ENCODE measurements at regions not wholly inside any gene's neighbourhood (a gene's known extent, or its start where the extent isn't known, plus 50 kb on each side); places are given as distances from the start of the nearest gene placed in this dataset.

GRCh38 chr2:129050101-129050500, 731.4 kb upstream of the HS6ST1 start:
- ATAC-seq (no peak), DNase-seq (no peak)
- H3K9me3 ChIP-seq, result no peaks in the 10 kb centered on the region
- H3K4me3 ChIP-seq, result no peak overlapping the region
- no peak overlapping the region for H3K27ac ChIP-seq
- no peak for TF ChIP-seq CTCF (IDR thresholded peaks at IDR 0.05)
- intact Hi-C loops (cut with DNase I), result no loop called here
- H3K27me3 ChIP-seq, result no peaks in the 10 kb centered on the region
- no peaks in the 10 kb centered on the region for H3K36me3 ChIP-seq
- no peaks in the 10 kb centered on the region for H3K4me1 ChIP-seq

- intact Hi-C loops (cut with DNase I), result no loop called here
- no peaks in the 10 kb centered on the region for H3K36me3 ChIP-seq
These were observed 736.6 kb upstream of the HS6ST1 start for GRCh38 chr2:129055242-129055641.

GRCh38 chr2:129055824-129056223, 737.2 kb upstream of the HS6ST1 start:
- no peaks in the 10 kb centered on the region for H3K27me3 ChIP-seq
- DNase-seq, result no peak
- H3K9me3 ChIP-seq, result no peaks in the 10 kb centered on the region
- no peaks in the 10 kb centered on the region for H3K36me3 ChIP-seq
- H3K4me1 ChIP-seq, result no peaks in the 10 kb centered on the region
- no peak for ATAC-seq
- TF ChIP-seq CTCF (IDR thresholded peaks at IDR 0.05), result no peak
- H3K27ac ChIP-seq, result no peak overlapping the region
- no peak overlapping the region for H3K4me3 ChIP-seq
- intact Hi-C loops (cut with DNase I), result no loop called here

More at GRCh38 chr2:129055242-129055641, 736.6 kb upstream of the HS6ST1 start:
- H3K4me3 ChIP-seq, result no peak overlapping the region
- H3K27ac ChIP-seq, result no peak overlapping the region
- TF ChIP-seq CTCF (IDR thresholded peaks at IDR 0.05), result no peak
- no peak for DNase-seq
- ATAC-seq, result no peak
- H3K27me3 ChIP-seq, result no peaks in the 10 kb centered on the region
- no peaks in the 10 kb centered on the region for H3K9me3 ChIP-seq
- H3K4me1 ChIP-seq, result no peaks in the 10 kb centered on the region

GRCh38 chr2:129056309-129056958, 737.8 kb upstream of the HS6ST1 start:
- TF ChIP-seq CTCF (IDR thresholded peaks at IDR 0.05), result no peak

GRCh38 chr2:129056959-129057317, 738.3 kb upstream of the HS6ST1 start:
- Histone ChIP-seq H3K4me3 (no peak overlapping the region), H3K4me1 (no peaks in the 10 kb centered on the region), H3K36me3 (no peaks in the 10 kb centered on the region), H3K27me3 (no peaks in the 10 kb centered on the region), H3K9me3 (no peaks in the 10 kb centered on the region), H3K27ac (no peak overlapping the region)
- TF ChIP-seq CTCF (IDR thresholded peaks at IDR 0.05), result no peak
- no peak for DNase-seq
- no peak for ATAC-seq
- intact Hi-C loops (cut with DNase I), result no loop called here

More at GRCh38 chr2:129056309-129056958, 737.8 kb upstream of the HS6ST1 start:
- Histone ChIP-seq H3K4me1 (no peaks in the 10 kb centered on the region), H3K4me3 (no peak overlapping the region), H3K27me3 (no peaks in the 10 kb centered on the region), H3K27ac (no peak overlapping the region), H3K9me3 (no peaks in the 10 kb centered on the region), H3K36me3 (no peaks in the 10 kb centered on the region)
- peak; percentile 15 for ATAC-seq
- intact Hi-C loops (cut with DNase I), result no loop called here
- DNase-seq, result no peak

GRCh38 chr2:129058981-129059380, 740.3 kb upstream of the HS6ST1 start:
- Histone ChIP-seq H3K4me3 (no peak overlapping the region), H3K9me3 (no peaks in the 10 kb centered on the region), H3K4me1 (no peaks in the 10 kb centered on the region), H3K27me3 (no peaks in the 10 kb centered on the region), H3K27ac (no peak overlapping the region), H3K36me3 (no peaks in the 10 kb centered on the region)
- no peak for DNase-seq
- ATAC-seq, result no peak
- TF ChIP-seq CTCF (IDR thresholded peaks at IDR 0.05), result no peak
- intact Hi-C loops (cut with DNase I), result no loop called here
